ENCODE measurements at regions not wholly inside any gene's neighbourhood (a gene's known extent, or its start where the extent isn't known, plus 50 kb on each side); places are given as distances from the start of the nearest gene placed in this dataset.

DNA sequence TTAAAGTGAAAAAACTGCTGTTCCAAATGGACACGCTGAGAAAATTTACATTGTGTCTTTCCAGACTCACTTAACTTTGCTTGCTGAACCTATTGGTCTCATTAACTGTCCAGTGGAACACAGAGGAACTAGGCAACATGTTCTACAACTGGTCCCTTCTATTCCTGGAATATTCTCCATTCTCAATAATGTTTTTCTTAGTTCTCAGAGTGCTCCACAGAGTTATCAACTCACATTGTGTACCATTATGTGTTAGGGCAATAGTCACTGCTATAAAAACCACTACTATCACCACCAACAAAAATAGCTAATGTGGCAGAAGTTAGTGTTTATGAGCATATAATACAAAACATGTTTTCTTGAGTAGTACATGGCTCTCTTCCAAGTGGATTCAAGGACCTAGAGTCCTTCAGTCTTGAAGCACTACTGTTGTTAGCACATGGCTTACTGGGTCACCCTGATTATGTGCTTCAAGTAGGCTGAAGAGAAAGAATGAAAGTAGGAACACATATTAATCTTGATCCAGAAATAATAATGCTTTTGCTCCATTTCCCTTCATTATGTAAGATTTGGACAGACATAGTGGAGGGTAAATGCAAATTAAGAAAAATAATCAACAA lies 865.3 kb upstream of the HS3ST1 start:
- H3K27ac ChIP-seq (ENCODE audit: low read depth, low read length) = no peak overlapping the region
- no peaks in the 10 kb centered on the region for H3K36me3 ChIP-seq (ENCODE audit: insufficient read depth, low read length)
- no peak overlapping the region for H3K4me3 ChIP-seq (ENCODE audit: low read length)
- H3K4me1 ChIP-seq (ENCODE audit: insufficient read depth, low read length) = no peaks in the 10 kb centered on the region
- H3K9me3 ChIP-seq (ENCODE audit: low read length) = no peaks in the 10 kb centered on the region
- Mint-ChIP-seq H3K27ac (no peak overlapping the region), H3K4me1 (no peaks in the 10 kb centered on the region), H3K36me3 (no peaks in the 10 kb centered on the region), H3K27me3 (no peaks in the 10 kb centered on the region), H3K9me3 (peaks cover 5 to 19% (median 16%) of the 10 kb centered on the region in 5 donors), H3K4me3 (no peak overlapping the region)
- CTCF ChIA-PET = no interaction called here
- POLR2A ChIA-PET = no interaction called here
- DNase-seq = no peak
- H3K27me3 ChIP-seq (ENCODE audit: insufficient read depth, low read length, poor library complexity, severe bottlenecking) = no peaks in the 10 kb centered on the region

DNA sequence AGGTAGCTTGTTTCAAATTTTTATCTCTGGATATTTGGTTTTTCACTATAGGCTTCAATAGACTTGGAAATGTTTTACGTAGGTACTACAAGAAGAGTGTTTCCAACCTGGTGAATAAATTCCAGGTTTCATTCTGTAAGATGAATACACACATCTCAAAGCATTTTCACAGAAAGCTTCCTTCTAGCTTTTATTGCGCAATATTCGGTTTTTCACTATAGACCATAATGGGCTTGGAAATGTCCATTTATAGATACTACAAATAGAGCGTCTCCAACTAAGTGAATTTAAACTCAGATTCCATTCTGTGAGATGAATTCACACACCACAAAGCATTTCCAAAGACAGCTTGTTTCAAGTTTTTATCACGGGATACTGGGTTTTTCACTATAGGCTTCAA lies 857.7 kb upstream of the HS3ST1 start:
- Histone ChIP-seq H3K27ac (ENCODE audit: low read depth, low read length) (no peak overlapping the region), H3K4me3 (ENCODE audit: low read length) (no peak overlapping the region), H3K9me3 (ENCODE audit: low read length) (no peaks in the 10 kb centered on the region), H3K27me3 (ENCODE audit: insufficient read depth, low read length, poor library complexity, severe bottlenecking) (no peaks in the 10 kb centered on the region), H3K4me1 (ENCODE audit: insufficient read depth, low read length) (no peaks in the 10 kb centered on the region), H3K36me3 (ENCODE audit: insufficient read depth, low read length) (no peaks in the 10 kb centered on the region)
- CTCF ChIA-PET = no interaction called here
- Mint-ChIP-seq H3K27me3 (no peaks in the 10 kb centered on the region), H3K4me1 (no peaks in the 10 kb centered on the region), H3K9me3 (peaks cover 2 to 31% (median 16%) of the 10 kb centered on the region in 5 donors), H3K27ac (no peak overlapping the region), H3K4me3 (no peak overlapping the region), H3K36me3 (no peaks in the 10 kb centered on the region)
- POLR2A ChIA-PET = no interaction called here
- no peak for DNase-seq

DNA sequence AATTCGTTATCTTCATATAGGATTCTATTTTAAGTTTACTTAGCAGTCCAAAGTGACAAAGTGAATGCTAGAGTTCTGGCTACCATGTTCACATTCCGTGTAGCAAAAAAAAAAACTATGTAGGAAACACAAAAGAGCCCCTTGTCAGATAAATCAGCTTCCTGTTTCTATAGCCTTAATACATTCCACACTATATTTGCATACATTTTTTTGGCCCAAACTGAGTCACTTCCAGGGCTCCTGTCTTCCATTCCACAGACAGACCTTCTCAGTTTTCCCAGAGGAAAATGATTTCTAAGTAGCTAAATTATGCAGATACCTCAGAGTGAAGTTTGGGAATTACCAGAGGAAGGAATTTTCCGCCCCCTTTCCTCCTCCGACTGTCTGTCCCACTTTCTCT lies 841.9 kb upstream of the HS3ST1 start:
- Histone ChIP-seq H3K4me3 (ENCODE audit: low read length) (no peak overlapping the region), H3K27ac (ENCODE audit: low read depth, low read length) (no peak overlapping the region), H3K36me3 (ENCODE audit: insufficient read depth, low read length) (no peaks in the 10 kb centered on the region), H3K27me3 (ENCODE audit: insufficient read depth, low read length, poor library complexity, severe bottlenecking) (no peaks in the 10 kb centered on the region), H3K9me3 (ENCODE audit: low read length) (no peaks in the 10 kb centered on the region), H3K4me1 (ENCODE audit: insufficient read depth, low read length) (no peaks in the 10 kb centered on the region)
- Mint-ChIP-seq H3K9me3 (peaks cover 0 to 23% (median 4%) of the 10 kb centered on the region in 5 donors), H3K36me3 (no peaks in the 10 kb centered on the region), H3K27me3 (no peaks in the 10 kb centered on the region), H3K27ac (no peak overlapping the region), H3K4me1 (no peaks in the 10 kb centered on the region), H3K4me3 (no peak overlapping the region)
- ChIA-PET POLR2A (no interaction called here), CTCF (no interaction called here)
- no peak for DNase-seq

DNA sequence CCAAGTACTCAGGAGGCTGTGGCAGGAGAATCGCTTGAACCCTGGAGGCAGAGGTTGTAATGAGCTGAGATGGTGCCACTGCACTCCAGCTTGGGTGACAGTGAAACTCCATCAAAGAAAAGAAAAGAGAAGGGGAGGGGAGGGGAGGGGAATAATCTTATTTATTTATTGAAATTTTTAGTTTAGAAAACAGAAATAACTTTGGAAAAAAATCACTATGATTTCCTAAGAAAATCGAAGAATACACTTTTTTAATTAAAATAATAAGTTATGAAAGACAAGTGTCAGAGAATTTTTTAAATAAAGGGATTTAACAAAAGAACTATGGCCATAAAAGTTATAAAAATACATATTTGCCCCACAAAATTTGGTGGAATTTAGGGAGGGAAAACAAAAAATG lies 836.9 kb upstream of the HS3ST1 start:
- no peaks in the 10 kb centered on the region for H3K4me1 Mint-ChIP-seq
- H3K27ac ChIP-seq (ENCODE audit: low read depth, low read length) = no peak overlapping the region
- DNase-seq = no peak
- CTCF ChIA-PET = no interaction called here
- H3K27me3 ChIP-seq (ENCODE audit: insufficient read depth, low read length, poor library complexity, severe bottlenecking) = no peaks in the 10 kb centered on the region
- no peak overlapping the region for H3K4me3 Mint-ChIP-seq
- no peaks in the 10 kb centered on the region for H3K27me3 Mint-ChIP-seq
- peaks cover 0 to 35% (median 4%) of the 10 kb centered on the region in 5 donors for H3K9me3 Mint-ChIP-seq
- no peaks in the 10 kb centered on the region for H3K36me3 Mint-ChIP-seq
- H3K4me1 ChIP-seq (ENCODE audit: insufficient read depth, low read length) = no peaks in the 10 kb centered on the region
- POLR2A ChIA-PET = no interaction called here
- H3K9me3 ChIP-seq (ENCODE audit: low read length) = no peaks in the 10 kb centered on the region
- H3K4me3 ChIP-seq (ENCODE audit: low read length) = no peak overlapping the region
- H3K36me3 ChIP-seq (ENCODE audit: insufficient read depth, low read length) = no peaks in the 10 kb centered on the region
- no peak overlapping the region for H3K27ac Mint-ChIP-seq

DNA sequence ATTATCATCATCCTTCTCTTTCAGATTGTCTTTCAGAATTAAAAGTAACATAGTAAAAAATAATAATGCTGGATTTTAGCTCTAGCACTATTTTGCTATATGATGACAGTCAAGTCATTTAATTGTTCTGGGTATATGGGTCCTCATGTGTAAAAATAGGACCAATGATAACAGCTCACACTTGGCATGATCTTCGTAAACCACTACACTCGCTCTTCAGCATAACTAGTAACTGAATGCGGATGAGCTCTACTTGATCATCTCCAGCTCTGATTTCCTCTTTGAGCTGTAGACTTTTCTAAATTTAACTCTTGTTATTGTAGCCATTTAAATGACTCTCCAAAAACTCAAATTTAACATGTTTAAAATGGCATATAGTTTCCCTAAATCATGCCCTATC lies 831.8 kb upstream of the HS3ST1 start:
- Mint-ChIP-seq H3K27me3 (no peaks in the 10 kb centered on the region), H3K27ac (no peak overlapping the region), H3K4me3 (no peak overlapping the region), H3K9me3 (peaks cover 5 to 36% (median 8%) of the 10 kb centered on the region in 5 donors), H3K36me3 (no peaks in the 10 kb centered on the region), H3K4me1 (no peaks in the 10 kb centered on the region)
- Histone ChIP-seq H3K4me3 (ENCODE audit: low read length) (no peak overlapping the region), H3K36me3 (ENCODE audit: insufficient read depth, low read length) (no peaks in the 10 kb centered on the region), H3K4me1 (ENCODE audit: insufficient read depth, low read length) (no peaks in the 10 kb centered on the region), H3K27ac (ENCODE audit: low read depth, low read length) (no peak overlapping the region), H3K9me3 (ENCODE audit: low read length) (no peaks in the 10 kb centered on the region), H3K27me3 (ENCODE audit: insufficient read depth, low read length, poor library complexity, severe bottlenecking) (no peaks in the 10 kb centered on the region)
- ChIA-PET POLR2A (no interaction called here), CTCF (no interaction called here)
- DNase-seq = no peak

DNA sequence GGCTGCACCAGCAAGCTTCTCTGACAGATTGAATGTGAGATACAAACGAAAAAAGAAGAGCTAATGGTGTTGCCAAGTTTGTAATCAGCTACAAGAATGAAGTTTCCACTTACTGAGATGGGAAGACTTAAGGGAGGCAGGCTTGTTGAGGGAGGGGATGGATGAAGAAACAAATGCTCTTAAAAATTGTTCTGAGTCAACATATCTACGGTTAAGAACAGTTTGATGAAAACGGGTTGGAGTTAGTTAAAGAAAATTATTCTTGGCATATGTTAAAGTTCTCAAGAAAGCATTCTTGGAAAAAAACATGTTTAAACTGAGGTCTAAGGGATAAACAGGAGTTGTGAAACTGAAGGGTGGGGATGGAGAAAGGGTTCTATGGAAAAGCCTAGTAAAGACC lies 816.3 kb upstream of the HS3ST1 start:
- Histone ChIP-seq H3K27me3 (ENCODE audit: insufficient read depth, low read length, poor library complexity, severe bottlenecking) (no peaks in the 10 kb centered on the region), H3K27ac (ENCODE audit: low read depth, low read length) (no peak overlapping the region), H3K4me3 (ENCODE audit: low read length) (no peak overlapping the region), H3K36me3 (ENCODE audit: insufficient read depth, low read length) (no peaks in the 10 kb centered on the region), H3K4me1 (ENCODE audit: insufficient read depth, low read length) (no peaks in the 10 kb centered on the region), H3K9me3 (ENCODE audit: low read length) (no peaks in the 10 kb centered on the region)
- ChIA-PET CTCF (no interaction called here), POLR2A (no interaction called here)
- no peak overlapping the region for H3K4me3 Mint-ChIP-seq
- no peak overlapping the region for H3K27ac Mint-ChIP-seq
- no peaks in the 10 kb centered on the region for H3K36me3 Mint-ChIP-seq
- no peaks in the 10 kb centered on the region for H3K4me1 Mint-ChIP-seq
- DNase-seq = no peak
- peaks cover 3 to 29% (median 17%) of the 10 kb centered on the region in 5 donors for H3K9me3 Mint-ChIP-seq
- H3K27me3 Mint-ChIP-seq = no peaks in the 10 kb centered on the region

DNA sequence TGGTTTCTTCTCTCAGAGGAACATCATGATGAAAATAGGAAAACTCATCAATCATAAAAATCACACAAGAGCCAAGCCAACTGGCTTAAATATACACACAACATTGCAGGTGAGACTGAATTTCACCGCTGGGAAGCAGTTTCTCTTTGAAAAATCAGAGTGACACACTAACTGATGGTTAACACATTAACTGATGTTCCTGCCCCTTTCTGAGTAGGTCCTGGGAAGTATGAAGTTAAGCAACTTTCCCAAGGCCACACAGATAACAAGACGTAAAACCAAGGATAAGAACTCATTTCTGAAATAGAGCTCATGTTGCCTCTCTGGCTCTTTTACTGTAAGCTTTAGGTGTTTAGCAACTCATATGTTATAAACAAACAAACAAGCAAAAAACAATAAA lies 813.7 kb upstream of the HS3ST1 start:
- no peak for DNase-seq
- no peak overlapping the region for H3K4me3 ChIP-seq (ENCODE audit: low read length)
- no peaks in the 10 kb centered on the region for H3K9me3 ChIP-seq (ENCODE audit: low read length)
- H3K27me3 ChIP-seq (ENCODE audit: insufficient read depth, low read length, poor library complexity, severe bottlenecking) = no peaks in the 10 kb centered on the region
- Mint-ChIP-seq H3K36me3 (no peaks in the 10 kb centered on the region), H3K27ac (no peak overlapping the region), H3K4me3 (no peak overlapping the region), H3K27me3 (no peaks in the 10 kb centered on the region), H3K4me1 (no peaks in the 10 kb centered on the region), H3K9me3 (peaks cover 0 to 19% (median 18%) of the 10 kb centered on the region in 5 donors)
- no peaks in the 10 kb centered on the region for H3K4me1 ChIP-seq (ENCODE audit: insufficient read depth, low read length)
- H3K27ac ChIP-seq (ENCODE audit: low read depth, low read length) = no peak overlapping the region
- ChIA-PET CTCF (no interaction called here), POLR2A (no interaction called here)
- no peaks in the 10 kb centered on the region for H3K36me3 ChIP-seq (ENCODE audit: insufficient read depth, low read length)

DNA sequence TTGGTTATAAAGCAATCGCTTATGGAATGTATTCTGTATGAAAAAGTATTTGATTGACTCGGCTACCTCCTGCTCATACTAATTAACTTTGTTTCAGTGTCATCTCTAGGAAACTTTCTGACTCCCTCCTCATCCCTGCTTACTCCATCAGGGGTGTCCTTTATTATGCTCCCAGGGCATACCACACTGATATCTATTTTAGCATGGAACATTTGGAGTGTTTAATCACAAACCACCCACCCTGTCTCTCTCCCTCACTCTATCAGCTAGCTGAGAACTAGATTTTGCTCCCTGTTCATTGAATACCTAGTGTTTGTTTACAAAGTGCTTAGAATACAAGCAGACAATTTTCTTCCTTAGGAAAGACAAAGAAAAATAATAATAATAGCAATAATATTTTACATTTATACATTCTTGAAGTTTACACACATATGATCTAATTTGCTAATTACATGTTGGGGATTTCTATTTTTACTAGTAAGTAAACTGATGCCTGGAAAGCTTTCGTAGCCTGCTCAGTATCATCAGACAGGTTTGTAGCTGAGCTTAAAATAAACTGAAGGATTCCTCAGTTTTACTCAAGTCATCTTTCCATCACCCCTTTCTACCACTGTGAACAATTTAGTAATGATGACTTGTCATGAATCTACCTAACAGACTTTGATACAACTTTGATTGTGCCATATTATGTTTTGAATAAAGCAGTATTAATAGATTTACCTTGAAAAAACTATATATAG lies 811.4 kb upstream of the HS3ST1 start:
- POLR2A ChIA-PET = no interaction called here
- H3K9me3 Mint-ChIP-seq = peaks cover 0 to 16% (median 7%) of the 10 kb centered on the region in 5 donors
- no peak for DNase-seq

More for the DNA sequence above, 811.4 kb upstream of the HS3ST1 start:
- CTCF ChIA-PET = no interaction called here
- Mint-ChIP-seq H3K27ac (no peak overlapping the region), H3K27me3 (no peaks in the 10 kb centered on the region), H3K4me1 (no peaks in the 10 kb centered on the region), H3K36me3 (no peaks in the 10 kb centered on the region), H3K4me3 (no peak overlapping the region)
- Histone ChIP-seq H3K27me3 (ENCODE audit: insufficient read depth, low read length, poor library complexity, severe bottlenecking) (no peaks in the 10 kb centered on the region), H3K36me3 (ENCODE audit: insufficient read depth, low read length) (no peaks in the 10 kb centered on the region), H3K9me3 (ENCODE audit: low read length) (no peaks in the 10 kb centered on the region), H3K27ac (ENCODE audit: low read depth, low read length) (no peak overlapping the region), H3K4me3 (ENCODE audit: low read length) (no peak overlapping the region), H3K4me1 (ENCODE audit: insufficient read depth, low read length) (no peaks in the 10 kb centered on the region)
